ENCODE measurements at regions not wholly inside any gene's neighbourhood (a gene's known extent, or its start where the extent isn't known, plus 50 kb on each side); places are given as distances from the start of the nearest gene placed in this dataset.

- no peaks in the 10 kb centered on the region for H3K9me3 Mint-ChIP-seq
- intact Hi-C loops (cut with micrococcal nuclease): no loop called here
- H3K36me3 Mint-ChIP-seq (ENCODE audit: low read depth): no peaks in the 10 kb centered on the region
- ATAC-seq (ENCODE audit: low read depth) (no peak), DNase-seq (no peak)
- no peak for TF ChIP-seq CTCF (IDR thresholded peaks at IDR 0.05)
- H3K4me3 Mint-ChIP-seq: no peak overlapping the region
- no peaks in the 10 kb centered on the region for H3K4me1 Mint-ChIP-seq
- ChIA-PET POLR2A (no interaction called here), CTCF (interaction anchor here (1.6 kb wide), 1 partner anchor 12 kb away, joined by 3 read pairs; no protein-coding TSS in a partner anchor)
- no peaks in the 10 kb centered on the region for H3K27me3 Mint-ChIP-seq
- no peak overlapping the region for H3K27ac Mint-ChIP-seq
Measured at GRCh38 chr3:181616088-181617070, 95.3 kb upstream of the SOX2 start.

GRCh38 chr3:181615666-181616065 is 96.1 kb upstream of the SOX2 start:
- DNase-seq (no peak), ATAC-seq (ENCODE audit: low read depth) (no peak)
- intact Hi-C loops (cut with micrococcal nuclease): no loop called here
- POLR2A ChIA-PET: no interaction called here
- no peak for TF ChIP-seq CTCF (IDR thresholded peaks at IDR 0.05)
- no peaks in the 10 kb centered on the region for H3K27me3 Mint-ChIP-seq
- H3K4me3 Mint-ChIP-seq: no peak overlapping the region
- H3K4me1 Mint-ChIP-seq: no peaks in the 10 kb centered on the region
- no peaks in the 10 kb centered on the region for H3K9me3 Mint-ChIP-seq
- no peak overlapping the region for H3K27ac Mint-ChIP-seq
- CTCF ChIA-PET: interaction anchor here (1.6 kb wide), 1 partner anchor 13 kb away, joined by 3 read pairs; no protein-coding TSS in a partner anchor
- no peaks in the 10 kb centered on the region for H3K36me3 Mint-ChIP-seq (ENCODE audit: low read depth)

- ATAC-seq (ENCODE audit: low read depth) (no peak), DNase-seq (no peak)
- Mint-ChIP-seq H3K36me3 (ENCODE audit: low read depth) (no peaks in the 10 kb centered on the region), H3K9me3 (no peaks in the 10 kb centered on the region), H3K27ac (no peak overlapping the region), H3K27me3 (no peaks in the 10 kb centered on the region), H3K4me3 (no peak overlapping the region), H3K4me1 (no peaks in the 10 kb centered on the region)
- intact Hi-C loops (cut with micrococcal nuclease): no loop called here
- ChIA-PET CTCF (no interaction called here), POLR2A (no interaction called here)
- no peak for TF ChIP-seq CTCF (IDR thresholded peaks at IDR 0.05)
Measured at GRCh38 chr3:181614878-181615277, 96.8 kb upstream of the SOX2 start.

GRCh38 chr3:181613813-181614212 is 97.9 kb upstream of the SOX2 start:
- H3K4me3 Mint-ChIP-seq: no peak overlapping the region
- POLR2A ChIA-PET: no interaction called here

More at GRCh38 chr3:181613813-181614212, 97.9 kb upstream of the SOX2 start:
- CTCF ChIA-PET: no interaction called here
- H3K27ac Mint-ChIP-seq: no peak overlapping the region
- H3K36me3 Mint-ChIP-seq (ENCODE audit: low read depth): no peaks in the 10 kb centered on the region
- H3K4me1 Mint-ChIP-seq: no peaks in the 10 kb centered on the region
- intact Hi-C loops (cut with micrococcal nuclease): no loop called here
- ATAC-seq (ENCODE audit: low read depth): no peak
- no peak for TF ChIP-seq CTCF (IDR thresholded peaks at IDR 0.05)
- H3K27me3 Mint-ChIP-seq: no peaks in the 10 kb centered on the region
- no peak for DNase-seq
- H3K9me3 Mint-ChIP-seq: no peaks in the 10 kb centered on the region
